Erythroblast (primary cell): ENCODE measurements at regions not wholly inside any gene's neighbourhood (a gene's known extent, or its start where the extent isn't known, plus 50 kb on each side); places are given as distances from the start of the nearest gene placed in this dataset.

Experiments
- GATA1 ChIP-seq: IDR thresholded peaks from 2 replicates; pipeline ENCODE4 v1.6.1; 2011; ENCODE audit warnings: low read depth, mild to moderate bottlenecking, control low read depth, low read length, moderate library complexity
- POLR2A ChIP-seq: IDR thresholded peaks from 2 replicates; pipeline ENCODE4 v1.6.1; 2011; ENCODE audit warnings: mild to moderate bottlenecking, low read length

GRCh38 chr4:75169427-75169826 is 236.5 kb downstream of the PARM1 start:
- TF ChIP-seq POLR2A: no peak
- no peak for TF ChIP-seq GATA1
